NB4 (cell line): ENCODE measurements at regions not wholly inside any gene's neighbourhood (a gene's known extent, or its start where the extent isn't known, plus 50 kb on each side); places are given as distances from the start of the nearest gene placed in this dataset.

Experiments used
- DNase-seq: peaks from one replicate; pipeline ENCODE4 v3.0.0; 2010; ENCODE audit warnings: low read depth
- H3K4me3 ChIP-seq: one replicate; pipeline ENCODE4 v1.5.1; 2011; ENCODE audit warnings: mild to moderate bottlenecking, low read depth, low read length, moderate library complexity
- CTCF ChIP-seq: IDR thresholded peaks from one replicate; pipeline ENCODE4 v1.5.1; 2012; ENCODE audit warnings: low read depth, low read length
- MAX ChIP-seq: IDR thresholded peaks from 2 replicates; pipeline ENCODE4 v1.6.1; 2011; ENCODE audit warnings: low read depth, low read length
- MYC ChIP-seq: IDR thresholded peaks from 2 replicates; pipeline ENCODE4 v1.6.1; 2011; ENCODE audit warnings: low read depth, low read length
- POLR2A ChIP-seq: IDR thresholded peaks from 2 replicates; pipeline ENCODE4 v1.6.1; 2011; ENCODE audit warnings: mild to moderate bottlenecking; ENCODE audit not compliant: insufficient read length; ENCODE audit errors: extremely low read depth

GRCh38 chr4:14364953-14365536 is 637.2 kb upstream of the CPEB2 start:
- H3K4me3 ChIP-seq, result no peak overlapping the region

GRCh38 chr4:14368391-14368790 is 633.9 kb upstream of the CPEB2 start:
- no peak for DNase-seq
- no peak overlapping the region for H3K4me3 ChIP-seq
- TF ChIP-seq MAX (no peak), MYC (no peak), CTCF (no peak), POLR2A (no peak)

More at GRCh38 chr4:14364953-14365536, 637.2 kb upstream of the CPEB2 start:
- no peak for TF ChIP-seq POLR2A
- TF ChIP-seq MAX, result no peak
- no peak for TF ChIP-seq MYC
- no peak for TF ChIP-seq CTCF
- DNase-seq, result no peak

- H3K4me3 ChIP-seq, result no peak overlapping the region
- TF ChIP-seq MYC, result no peak
- no peak for TF ChIP-seq CTCF
- TF ChIP-seq MAX, result no peak
- TF ChIP-seq POLR2A, result no peak
- DNase-seq, result no peak
These were observed 631.1 kb upstream of the CPEB2 start for GRCh38 chr4:14371131-14371530.

- no peak overlapping the region for H3K4me3 ChIP-seq
- DNase-seq, result no peak
- TF ChIP-seq MYC, result no peak
- TF ChIP-seq POLR2A, result no peak
- no peak for TF ChIP-seq MAX
- no peak for TF ChIP-seq CTCF
These were observed 626.5 kb upstream of the CPEB2 start for GRCh38 chr4:14375816-14376215.

- no peak for DNase-seq
- TF ChIP-seq MAX (no peak), POLR2A (no peak), CTCF (no peak), MYC (no peak)
These were observed 623.1 kb upstream of the CPEB2 start for GRCh38 chr4:14379183-14379582.

GRCh38 chr4:14383652-14384051 is 618.6 kb upstream of the CPEB2 start:
- TF ChIP-seq MYC (no peak), CTCF (no peak), MAX (no peak), POLR2A (no peak)
- no peak for DNase-seq
- H3K4me3 ChIP-seq, result no peak overlapping the region

More at GRCh38 chr4:14379183-14379582, 623.1 kb upstream of the CPEB2 start:
- no peak overlapping the region for H3K4me3 ChIP-seq
